ENCODE measurements at regions not wholly inside any gene's neighbourhood (a gene's known extent, or its start where the extent isn't known, plus 50 kb on each side); places are given as distances from the start of the nearest gene placed in this dataset.
"Not testable (repeated sequence)": the region's sequence is repeated elsewhere in the genome, so short reads cannot be mapped to it uniquely, and the experiment has no call there.

DNA sequence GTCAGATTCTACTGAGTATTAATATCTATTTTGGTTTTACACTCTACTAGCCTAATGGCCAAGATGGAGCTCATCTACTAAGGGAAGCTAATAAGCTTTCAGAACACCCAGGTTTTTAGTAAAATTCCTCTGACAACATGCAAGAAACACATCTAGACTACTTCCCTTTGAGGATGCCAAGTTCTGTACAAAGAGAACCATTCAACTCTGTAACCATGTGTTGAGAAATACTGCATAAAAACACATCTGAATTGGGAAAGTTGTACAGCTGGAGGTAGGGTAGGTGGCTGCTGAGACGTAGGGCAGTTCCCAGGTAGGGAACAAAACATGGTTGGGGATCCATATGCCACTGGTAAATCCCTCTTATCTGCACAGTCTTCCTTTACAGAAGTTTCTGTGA, 66.2 kb downstream of the SC5D start:
- DNase-seq = no peak

DNA sequence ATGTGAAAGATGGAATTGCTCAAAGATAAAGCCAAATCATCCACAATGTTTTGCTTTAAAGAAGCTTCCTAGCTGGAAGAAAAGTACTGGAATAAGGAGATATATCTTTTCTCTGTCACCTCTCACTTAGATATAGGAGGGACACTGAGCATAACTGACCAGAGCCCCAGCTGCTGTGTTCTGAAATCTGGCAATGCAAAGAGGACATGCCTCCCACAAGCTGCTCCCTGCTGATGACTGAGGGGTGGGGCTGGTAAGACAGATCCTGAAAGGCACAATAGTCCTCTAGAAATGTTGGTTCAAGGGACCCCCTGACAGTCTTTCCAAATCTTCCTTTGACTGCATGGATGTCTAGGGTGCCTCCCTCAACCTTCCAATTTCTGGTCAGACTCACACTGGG, 67.0 kb downstream of the SC5D start:
- no peak for DNase-seq

DNA sequence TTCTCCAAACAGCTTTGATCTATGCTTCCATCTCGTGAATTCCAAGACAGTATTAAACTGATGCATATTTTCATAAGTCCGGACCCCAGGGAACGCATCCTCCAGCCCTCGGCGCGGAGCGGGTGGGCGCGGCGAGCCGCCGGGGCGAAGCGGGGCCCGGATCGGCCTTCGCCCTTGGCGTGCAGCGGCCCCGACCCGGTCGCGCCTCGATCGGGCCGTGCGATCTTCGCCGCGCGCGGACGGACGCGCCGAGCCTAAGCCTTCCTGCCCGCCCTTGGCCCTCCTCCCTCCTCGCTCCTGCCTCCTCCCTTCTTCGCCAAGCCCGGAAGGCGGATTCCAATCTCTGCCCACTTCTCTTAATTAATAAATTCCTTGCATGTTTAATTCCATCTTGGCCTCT, 70.4 kb downstream of the SC5D start:
- not testable (repeated sequence) for DNase-seq

DNA sequence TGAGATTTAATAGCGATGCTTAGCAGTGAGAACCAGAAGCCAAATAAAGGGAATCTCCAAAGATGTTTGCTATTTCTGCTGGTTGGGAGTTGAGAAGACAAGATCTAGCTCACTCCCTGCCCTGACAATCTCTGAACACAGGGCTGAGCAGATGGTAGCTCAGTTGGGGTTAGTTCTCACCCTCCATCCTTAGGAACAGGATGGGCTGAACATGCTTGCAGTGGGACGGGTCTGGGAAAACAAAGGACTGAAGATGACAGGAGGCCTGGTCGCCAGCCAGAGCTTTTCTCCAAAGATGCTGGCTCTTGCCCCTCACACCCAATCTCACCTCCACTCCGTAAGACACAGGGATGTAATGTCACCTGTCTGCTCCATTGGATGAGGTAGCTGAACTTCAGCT, 72.7 kb downstream of the SC5D start:
- no peak for DNase-seq

DNA sequence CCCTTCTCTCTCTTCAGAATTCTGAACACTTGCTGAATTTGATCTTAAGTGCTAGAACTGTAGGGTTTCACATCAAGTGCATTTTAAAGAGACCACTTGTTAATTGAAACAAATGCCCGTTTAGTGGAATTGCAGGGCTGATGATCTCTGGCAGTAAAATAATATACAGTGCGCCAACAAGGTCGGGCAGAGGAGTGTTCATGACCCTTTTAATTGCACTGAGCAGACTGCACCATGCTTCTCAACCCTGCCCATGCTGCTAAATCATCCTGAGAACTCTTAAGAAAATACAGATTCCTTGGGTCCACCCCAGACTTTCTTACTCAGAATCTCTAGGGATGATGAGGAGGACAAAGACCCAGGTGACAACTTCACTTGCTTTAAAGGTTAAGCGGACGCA, 73.5 kb downstream of the SC5D start:
- no peak for DNase-seq

DNA sequence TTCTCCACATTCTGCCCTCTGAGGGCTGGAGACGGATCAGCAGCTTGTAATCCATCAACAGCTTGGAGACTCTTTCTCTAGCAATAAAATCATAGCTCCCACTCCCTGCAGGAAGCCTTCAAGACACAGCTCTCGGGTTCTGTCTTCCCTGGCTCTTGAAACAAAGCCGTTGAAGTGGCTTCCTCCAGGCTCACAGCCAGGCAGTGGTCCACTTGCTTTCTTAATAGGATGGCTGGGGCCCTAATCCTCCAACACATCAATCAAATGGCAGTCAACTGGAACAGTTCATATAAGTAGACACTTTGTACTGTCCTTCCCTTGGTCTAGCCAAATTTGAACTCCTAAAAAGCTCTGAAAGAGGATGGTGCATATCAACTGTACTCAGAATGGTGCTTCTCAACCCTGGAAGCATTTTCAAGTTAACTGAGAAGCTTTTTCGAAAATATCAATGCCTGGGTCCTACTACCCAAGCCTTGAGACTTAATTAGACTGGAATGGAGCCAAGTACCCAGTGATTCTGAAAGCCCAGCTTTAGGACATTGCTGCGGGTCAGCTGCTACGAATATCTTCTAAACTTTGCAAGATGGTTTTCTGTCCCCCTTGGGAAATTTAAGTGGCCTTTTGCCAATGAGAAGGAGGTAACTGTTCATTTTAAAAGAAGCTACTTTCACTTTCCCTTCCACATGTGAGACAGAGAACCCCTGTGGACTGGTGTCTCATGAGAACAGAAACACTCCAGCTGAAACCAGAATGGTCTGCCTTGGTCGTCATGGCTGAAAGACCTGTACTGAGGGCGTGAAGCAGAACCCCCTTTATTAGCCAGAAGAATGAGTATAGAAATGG, 74.7 kb downstream of the SC5D start:
- peak; percentile 64 for DNase-seq

DNA sequence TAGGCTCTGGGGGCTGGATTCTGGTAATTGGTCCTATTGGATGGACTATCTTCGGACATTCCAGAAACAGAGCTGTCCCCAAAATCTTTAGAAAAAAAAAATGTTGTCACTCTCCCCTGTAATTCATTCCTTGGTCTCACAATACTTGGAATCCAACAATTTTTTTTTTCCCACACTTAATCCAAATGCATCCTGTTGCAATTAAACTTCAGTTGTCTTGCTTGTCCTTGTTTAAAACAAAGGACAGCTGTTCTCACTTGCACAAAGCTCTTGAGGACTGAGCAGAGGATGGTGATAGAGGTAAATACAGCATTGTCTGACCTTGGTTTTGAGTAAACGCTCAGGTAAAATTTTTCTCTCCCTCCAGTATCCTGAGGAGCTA, 75.3 kb downstream of the SC5D start:
- no peak for DNase-seq

DNA sequence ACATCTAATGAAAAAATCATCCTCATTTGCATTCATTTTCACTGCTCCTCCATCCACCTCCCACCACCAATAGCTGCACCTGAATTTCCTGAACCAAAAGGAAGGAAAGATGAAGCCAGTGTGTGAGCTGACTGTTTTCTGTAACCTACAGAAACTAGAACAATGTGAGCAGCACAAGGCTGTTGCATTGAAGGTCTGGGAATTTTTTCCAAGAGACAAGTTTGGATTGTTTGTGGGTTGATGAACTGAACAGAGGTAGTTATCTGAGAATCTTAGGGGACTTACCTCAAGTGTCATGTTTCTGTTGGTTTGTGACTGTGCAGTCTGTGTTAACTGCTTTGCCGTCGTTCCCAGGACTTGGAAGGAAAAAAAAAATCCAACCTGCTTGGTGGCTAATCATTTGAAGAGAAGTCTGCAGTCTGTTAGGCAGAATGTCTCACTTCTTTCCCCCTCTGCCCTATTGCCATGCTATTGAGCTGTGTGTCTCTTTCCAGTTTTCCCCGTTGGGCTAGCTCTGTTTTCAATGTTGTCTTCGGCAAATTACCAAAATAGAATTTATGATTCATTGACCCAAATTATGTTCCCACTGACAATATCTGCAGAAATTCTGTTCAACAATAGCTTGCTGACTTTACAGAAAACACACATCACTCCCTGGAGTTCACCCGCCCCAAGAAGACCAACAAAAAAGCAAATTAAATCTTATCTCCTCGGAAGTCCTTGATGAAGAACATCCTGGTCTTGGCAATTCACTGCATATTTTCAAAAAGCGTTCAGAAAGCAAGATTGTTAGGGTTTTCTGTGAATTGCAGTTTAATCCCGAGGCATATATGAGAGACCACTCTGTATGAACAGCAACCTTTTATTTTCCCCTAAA, 76.0 kb downstream of the SC5D start:
- no peak for DNase-seq

DNA sequence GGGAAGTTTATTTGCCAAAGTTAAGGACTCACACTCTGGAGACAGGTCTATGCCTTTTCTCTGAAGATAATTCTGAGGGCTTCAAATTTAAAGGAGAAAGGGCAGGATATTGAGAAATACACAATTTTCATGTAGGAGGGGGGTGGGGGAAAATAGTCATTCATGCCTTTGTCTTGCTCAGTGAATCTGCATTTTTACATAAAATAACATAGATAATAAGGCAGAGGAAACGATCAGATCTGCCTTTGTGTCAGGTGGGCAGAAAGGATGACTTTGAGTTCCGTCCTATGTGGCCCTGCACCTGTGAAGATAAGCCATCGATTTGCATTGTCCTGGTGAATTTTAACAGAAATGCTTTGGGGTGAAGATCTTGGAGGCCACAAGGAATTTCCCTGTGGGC, 76.8 kb downstream of the SC5D start:
- DNase-seq = no peak

DNA sequence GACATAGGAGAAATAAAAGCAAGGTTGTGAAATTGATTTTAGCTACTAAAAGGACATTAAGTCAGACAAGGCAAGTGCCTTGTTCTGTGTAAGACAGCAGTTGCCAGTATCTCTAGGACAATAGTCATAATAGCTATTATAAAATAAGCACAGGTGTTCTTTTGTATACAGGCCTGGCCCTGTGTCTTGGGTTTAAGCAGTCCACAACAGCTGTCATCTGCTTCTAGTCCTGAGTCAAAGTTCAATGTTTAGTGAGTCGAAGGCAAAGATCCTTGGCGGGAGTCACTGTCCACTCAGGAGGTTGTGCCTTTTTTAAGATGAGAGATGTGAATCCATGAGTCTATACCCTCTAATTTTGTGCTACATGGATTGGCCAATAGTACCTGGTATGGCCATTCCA, 79.5 kb downstream of the SC5D start:
- DNase-seq = no peak

DNA sequence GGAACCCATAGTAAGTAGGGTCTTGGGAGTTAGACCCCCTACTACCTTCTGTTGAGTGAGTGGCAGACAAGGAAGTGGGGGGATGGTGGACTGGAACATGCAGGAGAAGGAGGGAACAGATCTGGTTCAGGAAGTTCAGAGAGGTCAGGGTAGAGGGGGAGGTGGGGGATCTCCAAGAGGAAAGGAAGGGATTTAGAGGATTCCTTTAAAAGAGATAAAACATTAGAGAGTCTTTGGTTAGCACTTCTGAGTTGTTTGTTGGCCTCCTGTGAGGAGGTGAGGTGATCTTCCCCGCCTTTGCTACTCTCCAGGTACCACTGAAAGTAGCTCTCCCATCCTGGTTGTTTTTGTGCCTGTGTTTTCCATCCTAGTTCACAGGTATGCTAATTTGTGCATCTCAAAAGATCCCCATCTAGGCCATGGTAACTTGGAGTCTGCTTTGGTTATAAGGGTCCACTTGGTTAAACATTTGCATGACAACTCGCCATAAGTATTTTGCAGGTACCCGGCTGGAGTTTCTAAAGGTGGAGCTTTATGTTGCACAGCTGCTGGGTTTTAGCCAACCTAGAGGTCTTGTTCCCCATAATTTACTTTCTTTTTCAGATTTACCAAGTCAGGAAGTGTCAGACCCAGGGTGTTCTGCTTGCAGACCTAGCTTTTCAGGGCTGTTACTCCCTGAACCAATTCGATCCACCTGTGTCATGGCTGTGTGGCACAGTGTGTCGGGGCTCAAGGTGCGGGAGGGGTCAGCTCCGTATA, 79.3 kb upstream of the SORL1 start:
- no peak for DNase-seq

DNA sequence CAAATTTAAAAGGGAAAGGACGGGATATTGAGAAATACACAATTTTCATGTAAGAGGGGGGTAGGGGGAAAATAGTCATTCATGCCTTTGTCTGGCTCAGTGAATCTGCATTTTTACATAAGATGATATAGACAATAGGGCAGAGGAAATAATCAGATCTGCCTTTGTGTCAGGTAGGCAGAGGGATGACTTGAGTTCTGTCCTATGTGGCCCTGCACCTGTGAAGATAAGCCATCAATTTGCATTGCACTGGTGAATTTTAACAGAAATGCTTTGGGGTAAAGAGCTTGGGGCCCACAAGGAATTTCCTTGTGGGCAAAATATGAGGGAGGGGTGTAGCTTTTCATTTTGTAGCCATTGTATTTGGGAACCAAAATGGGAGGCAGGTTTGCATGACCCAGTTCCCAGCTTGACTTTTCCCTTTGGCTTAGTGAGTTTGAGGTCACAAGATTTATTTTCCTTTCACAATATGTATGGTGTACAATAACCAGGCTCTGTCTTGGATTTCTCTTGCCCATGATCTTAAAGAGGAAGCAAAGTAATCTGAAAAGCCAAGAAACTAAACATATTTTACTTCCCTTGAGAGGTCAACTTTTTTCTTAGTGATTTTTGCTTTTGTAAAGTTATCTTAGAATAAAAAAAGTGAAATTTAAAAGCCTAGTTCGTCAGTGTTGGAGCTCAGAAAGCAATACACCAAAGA, 77.7 kb upstream of the SORL1 start:
- no peak for DNase-seq

DNA sequence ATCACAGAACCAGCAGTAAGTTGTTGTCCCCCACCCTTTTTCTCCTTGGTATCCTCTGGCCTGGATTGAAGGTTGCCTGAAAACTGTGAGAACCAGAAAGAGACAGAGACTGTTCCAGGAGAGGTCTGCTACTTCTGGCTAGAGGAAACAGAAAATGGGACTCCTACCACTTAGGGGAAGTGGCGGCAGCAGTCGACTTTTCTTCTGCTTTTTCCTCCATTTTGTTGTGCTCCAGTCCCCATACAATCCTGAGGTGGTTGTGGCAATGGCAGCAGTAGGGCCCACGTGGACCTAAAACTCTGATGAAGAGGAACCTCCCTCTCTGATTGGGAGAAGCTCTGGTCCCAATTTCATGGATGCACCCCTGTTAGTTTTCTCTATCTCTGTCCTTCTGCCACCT, 76.0 kb upstream of the SORL1 start:
- DNase-seq = no peak

DNA sequence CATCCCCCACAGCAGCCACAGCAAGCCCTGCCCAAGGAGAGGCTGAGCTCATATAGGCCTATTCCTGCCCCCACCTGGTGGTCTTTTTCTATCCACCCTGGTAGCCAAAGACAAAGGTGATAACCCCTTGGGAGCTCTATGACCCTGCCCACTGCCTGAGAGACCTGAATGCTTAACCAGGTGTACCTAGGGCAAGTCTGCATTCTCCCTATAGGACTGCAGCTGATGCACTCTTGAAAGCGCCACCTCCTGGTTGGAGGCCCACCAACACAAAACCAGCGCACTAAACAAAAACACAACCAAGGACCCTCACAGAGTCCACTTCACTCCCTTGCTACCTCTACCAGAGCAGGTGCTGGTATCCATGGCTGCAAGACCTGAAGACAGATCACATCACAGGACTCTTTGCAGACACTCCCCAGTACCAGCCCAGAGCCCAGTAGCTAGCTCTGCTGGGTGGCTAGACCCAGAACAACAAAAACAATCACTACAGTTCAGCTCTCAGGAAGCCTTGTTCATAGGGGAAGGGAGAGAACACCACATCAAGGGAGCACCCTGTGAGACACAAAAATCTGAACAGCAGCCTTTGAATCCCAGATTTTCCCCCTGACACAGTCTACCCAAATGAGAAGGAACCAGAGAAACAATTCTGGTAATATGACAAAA, 72.8 kb upstream of the SORL1 start:
- peak; percentile 21 for DNase-seq

DNA sequence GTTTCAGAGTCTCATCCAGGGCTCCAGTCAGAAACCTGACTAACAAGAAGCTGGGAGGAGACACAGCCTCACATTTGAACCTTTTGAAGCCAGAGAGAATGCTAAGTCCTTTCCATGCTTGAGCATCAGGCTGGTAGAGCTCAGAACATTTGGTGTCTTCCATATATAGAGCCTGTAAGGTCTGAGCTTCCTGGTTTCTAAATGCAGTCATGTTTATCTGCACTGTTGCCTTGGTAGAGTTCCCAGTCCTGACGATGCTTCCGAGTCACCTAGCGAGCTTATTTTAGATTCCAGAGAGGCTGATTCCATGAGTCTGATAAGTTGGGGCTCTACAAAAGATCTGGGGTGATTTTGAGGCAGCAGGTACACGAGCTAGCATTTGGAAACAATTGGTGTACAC, 68.4 kb upstream of the SORL1 start:
- DNase-seq = no peak

DNA sequence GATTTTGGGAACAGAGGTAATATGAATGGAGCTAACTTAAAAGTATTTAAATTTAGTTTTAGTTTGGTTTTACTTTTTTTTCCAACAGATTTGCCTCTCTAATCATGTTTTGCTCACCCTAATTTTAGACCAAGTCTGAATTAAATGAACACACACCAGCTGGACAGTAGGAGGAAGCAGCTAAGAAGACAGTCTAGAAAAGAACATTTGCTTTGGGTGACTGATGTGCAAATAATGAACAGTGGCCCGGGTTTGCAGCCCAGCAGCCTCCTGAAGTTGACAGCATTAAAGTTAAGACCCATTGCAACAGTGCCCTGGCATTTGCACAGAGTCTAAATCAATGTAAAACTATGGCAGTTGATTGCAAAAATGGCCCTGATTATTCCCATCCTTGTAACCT, 66.4 kb upstream of the SORL1 start:
- no peak for DNase-seq

All from CD4-positive, alpha-beta T cell treated with Interleukin-12 subunit alpha and Interleukin-12 subunit beta, for 1 hour (primary cell).